ENCODE measurements at regions not wholly inside any gene's neighbourhood (a gene's known extent, or its start where the extent isn't known, plus 50 kb on each side); places are given as distances from the start of the nearest gene placed in this dataset.

DNA sequence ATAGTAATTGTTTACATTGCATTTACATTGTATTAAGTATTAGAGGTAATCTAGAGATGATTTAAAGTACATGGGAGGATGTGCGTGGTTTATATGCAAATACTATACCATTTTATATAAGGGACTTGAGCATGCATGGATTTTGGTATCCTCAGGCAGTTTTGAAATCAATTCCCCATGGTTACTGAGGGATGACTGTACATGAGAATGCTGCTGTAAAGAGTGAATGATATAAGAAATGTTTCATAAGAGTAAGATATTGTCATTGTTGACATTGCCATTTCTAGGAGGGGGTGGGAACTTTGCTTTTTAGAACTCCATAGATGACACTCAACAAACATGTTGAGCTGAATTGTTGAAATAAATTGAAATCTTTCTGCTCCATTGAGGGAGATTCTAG is 185.0 kb downstream of the SEMA6A start:
- H3K27ac Mint-ChIP-seq = no peak overlapping the region
- TF ChIP-seq, protein P1, sequence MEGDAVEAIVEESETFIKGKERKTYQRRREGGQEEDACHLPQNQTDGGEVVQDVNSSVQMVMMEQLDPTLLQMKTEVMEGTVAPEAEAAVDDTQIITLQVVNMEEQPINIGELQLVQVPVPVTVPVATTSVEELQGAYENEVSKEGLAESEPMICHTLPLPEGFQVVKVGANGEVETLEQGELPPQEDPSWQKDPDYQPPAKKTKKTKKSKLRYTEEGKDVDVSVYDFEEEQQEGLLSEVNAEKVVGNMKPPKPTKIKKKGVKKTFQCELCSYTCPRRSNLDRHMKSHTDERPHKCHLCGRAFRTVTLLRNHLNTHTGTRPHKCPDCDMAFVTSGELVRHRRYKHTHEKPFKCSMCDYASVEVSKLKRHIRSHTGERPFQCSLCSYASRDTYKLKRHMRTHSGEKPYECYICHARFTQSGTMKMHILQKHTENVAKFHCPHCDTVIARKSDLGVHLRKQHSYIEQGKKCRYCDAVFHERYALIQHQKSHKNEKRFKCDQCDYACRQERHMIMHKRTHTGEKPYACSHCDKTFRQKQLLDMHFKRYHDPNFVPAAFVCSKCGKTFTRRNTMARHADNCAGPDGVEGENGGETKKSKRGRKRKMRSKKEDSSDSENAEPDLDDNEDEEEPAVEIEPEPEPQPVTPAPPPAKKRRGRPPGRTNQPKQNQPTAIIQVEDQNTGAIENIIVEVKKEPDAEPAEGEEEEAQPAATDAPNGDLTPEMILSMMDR (IDR thresholded peaks at IDR 0.05) = no peak
- no peak for DNase-seq
- H3K4me3 Mint-ChIP-seq = no peak overlapping the region
- peaks cover 45% of the 10 kb centered on the region for H3K4me1 Mint-ChIP-seq
- H3K27me3 Mint-ChIP-seq (ENCODE audit: low read depth, poor library complexity) = peaks cover 4% of the 10 kb centered on the region
- no peaks in the 10 kb centered on the region for H3K36me3 Mint-ChIP-seq (ENCODE audit: low read depth)
- H3K9me3 Mint-ChIP-seq = peaks cover 8% of the 10 kb centered on the region

- H3K9me3 Mint-ChIP-seq = peaks cover 8% of the 10 kb centered on the region
- TF ChIP-seq, protein P1 (IDR thresholded peaks at IDR 0.05) = no peak
- H3K27ac Mint-ChIP-seq = peak overlapping the region; percentile 71
- H3K4me3 Mint-ChIP-seq = no peak overlapping the region
- H3K4me1 Mint-ChIP-seq = peaks cover 38% of the 10 kb centered on the region
- no peak for DNase-seq
- H3K36me3 Mint-ChIP-seq (ENCODE audit: low read depth) = no peaks in the 10 kb centered on the region
- peaks cover 4% of the 10 kb centered on the region for H3K27me3 Mint-ChIP-seq (ENCODE audit: low read depth, poor library complexity)
Observed at GRCh38 chr5:116388564-116389258, 185.9 kb downstream of the SEMA6A start.

GRCh38 chr5:116387738-116388137 is 186.9 kb downstream of the SEMA6A start:
- Mint-ChIP-seq H3K27ac (no peak overlapping the region), H3K9me3 (peaks cover 8% of the 10 kb centered on the region), H3K27me3 (ENCODE audit: low read depth, poor library complexity) (peaks cover 4% of the 10 kb centered on the region), H3K4me3 (no peak overlapping the region), H3K4me1 (peaks cover 46% of the 10 kb centered on the region), H3K36me3 (ENCODE audit: low read depth) (no peaks in the 10 kb centered on the region)
- TF ChIP-seq, protein P1 (IDR thresholded peaks at IDR 0.05) = no peak
- DNase-seq = no peak

- TF ChIP-seq, protein P1 (IDR thresholded peaks at IDR 0.05) = no peak
- no peaks in the 10 kb centered on the region for H3K9me3 Mint-ChIP-seq
- H3K4me3 Mint-ChIP-seq = no peak overlapping the region
- no peak overlapping the region for H3K27ac Mint-ChIP-seq
- DNase-seq = no peak
- peaks cover 57% of the 10 kb centered on the region for H3K4me1 Mint-ChIP-seq
- no peaks in the 10 kb centered on the region for H3K36me3 Mint-ChIP-seq (ENCODE audit: low read depth)
- peaks cover 4% of the 10 kb centered on the region for H3K27me3 Mint-ChIP-seq (ENCODE audit: low read depth, poor library complexity)
Observed at GRCh38 chr5:116386633-116387032, 188.0 kb downstream of the SEMA6A start.

DNA sequence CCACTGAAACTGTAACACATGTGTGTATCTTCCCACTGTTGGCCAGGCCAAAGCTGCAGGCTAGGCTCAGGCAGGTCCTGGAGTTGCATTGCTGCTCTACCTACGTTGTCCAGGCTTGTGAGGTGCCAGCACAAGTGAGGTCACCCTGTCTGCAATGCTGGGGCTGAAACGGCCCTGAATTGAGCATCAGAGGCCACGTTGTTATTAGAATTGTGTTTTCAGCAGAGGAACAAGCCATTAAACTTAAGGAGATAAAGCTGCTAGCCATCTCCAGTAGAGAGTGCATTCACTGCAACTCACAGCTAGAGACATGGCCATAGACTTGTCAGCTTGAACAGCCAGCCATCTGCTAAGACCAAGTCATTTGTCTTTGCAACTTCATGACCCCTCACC is 191.8 kb downstream of the SEMA6A start:
- peak overlapping the region; percentile 95 for H3K27ac Mint-ChIP-seq
- peaks cover 4% of the 10 kb centered on the region for H3K27me3 Mint-ChIP-seq (ENCODE audit: low read depth, poor library complexity)
- peaks cover 73% of the 10 kb centered on the region for H3K4me1 Mint-ChIP-seq
- TF ChIP-seq, protein P1 (IDR thresholded peaks at IDR 0.05) = no peak
- no peaks in the 10 kb centered on the region for H3K9me3 Mint-ChIP-seq
- H3K36me3 Mint-ChIP-seq (ENCODE audit: low read depth) = no peaks in the 10 kb centered on the region
- no peak overlapping the region for H3K4me3 Mint-ChIP-seq
- no peak for DNase-seq

Data from nephron progenitor cell (in vitro differentiated cells).